Muscle layer of colon (tissue), 2 donors: ENCODE measurements at regions not wholly inside any gene's neighbourhood (a gene's known extent, or its start where the extent isn't known, plus 50 kb on each side); places are given as distances from the start of the nearest gene placed in this dataset.

ENCODE experiments used
- H3K27ac ChIP-seq: one replicate; pipeline ENCODE4 v1.7.0; 2013; ENCODE audit warnings: low read depth, mild to moderate bottlenecking, low read length, moderate library complexity
- H3K27me3 ChIP-seq, 2 donors: one replicate each; pipeline ENCODE4 v1.7.0; 2013; ENCODE audit warnings: low read length in 2 of 2, mild to moderate bottlenecking in 2 of 2; ENCODE audit not compliant: insufficient read depth in 2 of 2, control insufficient read depth in 1 of 2
- H3K36me3 ChIP-seq: one replicate; pipeline ENCODE4 v1.7.0; 2013; ENCODE audit warnings: mild to moderate bottlenecking, low read length; ENCODE audit not compliant: insufficient read depth
- H3K4me1 ChIP-seq: one replicate; pipeline ENCODE4 v1.7.0; 2013; ENCODE audit warnings: mild to moderate bottlenecking, low read length; ENCODE audit not compliant: insufficient read depth
- H3K4me3 ChIP-seq, 2 donors: one replicate each; pipeline ENCODE4 v1.7.0; 2013; ENCODE audit warnings: low read length in 2 of 2, low read depth in 1 of 2, mild to moderate bottlenecking in 1 of 2, moderate library complexity in 1 of 2
- H3K9ac ChIP-seq: one replicate; pipeline ENCODE4 v1.7.0; 2013; ENCODE audit warnings: low read length
- H3K9me3 ChIP-seq: one replicate; pipeline ENCODE4 v1.7.0; 2013; ENCODE audit warnings: mild to moderate bottlenecking, low read length
- donor health status: abdominal sarcoma.
- donor health status: Adenocarcinoma of cecum.

DNA sequence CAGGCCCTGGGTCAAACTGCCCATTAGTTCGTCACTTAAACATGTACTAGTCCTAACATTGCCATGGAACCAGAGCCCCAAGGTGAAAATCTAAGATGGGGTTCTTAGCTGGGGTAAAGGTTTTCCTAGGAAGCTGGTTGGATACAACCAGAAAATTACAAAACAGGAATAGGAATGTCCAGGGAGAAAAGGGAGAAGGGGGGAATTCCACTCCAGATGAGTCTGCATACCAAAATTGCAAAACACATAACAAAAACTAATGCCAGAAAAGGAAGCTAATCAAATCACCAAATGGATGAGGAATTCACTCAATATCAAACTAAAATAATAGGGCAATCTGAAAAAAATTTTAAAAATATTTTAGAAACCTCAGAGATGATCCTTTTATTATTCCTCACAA is 396.2 kb downstream of the EFNA5 start:
- Histone ChIP-seq H3K27me3 (no peaks in the 10 kb centered on the region), H3K4me3 (no peak overlapping the region), H3K4me1 (no peaks in the 10 kb centered on the region), H3K36me3 (no peaks in the 10 kb centered on the region), H3K27ac (no peak overlapping the region), H3K9me3 (no peaks in the 10 kb centered on the region), H3K9ac (no peak overlapping the region)

DNA sequence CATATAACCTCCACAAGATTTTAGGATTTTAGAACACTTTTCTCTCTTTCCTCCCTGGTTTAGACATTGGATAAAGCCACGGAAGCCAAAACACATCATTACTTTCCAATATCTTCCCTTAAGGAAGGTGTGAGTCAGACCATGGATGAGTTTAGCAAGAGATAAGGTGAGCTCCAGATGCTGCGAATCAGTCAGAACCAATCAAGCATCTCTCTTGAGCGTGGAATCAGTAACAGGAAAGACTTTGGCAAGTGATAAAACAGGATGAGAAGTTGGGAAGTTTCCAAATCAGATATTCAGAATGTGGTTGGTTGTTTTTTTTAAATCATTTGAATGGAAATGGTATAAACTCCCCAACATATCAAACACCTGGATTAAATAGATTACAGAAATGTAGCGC is 397.8 kb downstream of the EFNA5 start:
- Histone ChIP-seq H3K27ac (no peak overlapping the region), H3K9me3 (no peaks in the 10 kb centered on the region), H3K27me3 (no peaks in the 10 kb centered on the region), H3K9ac (no peak overlapping the region), H3K4me1 (no peaks in the 10 kb centered on the region), H3K4me3 (no peak overlapping the region), H3K36me3 (no peaks in the 10 kb centered on the region)

DNA sequence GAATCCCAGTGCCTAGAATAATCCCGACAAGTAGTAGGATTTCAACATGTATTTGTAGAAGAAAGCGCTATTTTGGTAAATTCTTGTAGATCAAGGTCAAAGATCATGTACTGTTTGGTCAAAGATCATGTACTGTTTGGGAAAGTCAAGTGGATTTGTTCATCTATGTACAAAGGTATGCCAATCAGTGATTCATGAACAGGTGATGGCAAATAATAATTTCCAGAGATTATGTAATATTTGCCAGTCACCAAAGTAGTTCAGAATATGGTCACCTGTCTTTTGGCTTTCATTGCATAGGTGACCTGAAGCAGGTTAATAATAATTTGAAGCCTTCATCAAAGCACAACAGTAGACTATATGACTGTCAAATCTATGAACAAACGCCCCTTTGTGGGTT is 398.2 kb downstream of the EFNA5 start:
- Histone ChIP-seq H3K4me3 (no peak overlapping the region), H3K4me1 (no peaks in the 10 kb centered on the region), H3K36me3 (no peaks in the 10 kb centered on the region), H3K27me3 (no peaks in the 10 kb centered on the region), H3K27ac (no peak overlapping the region), H3K9ac (no peak overlapping the region), H3K9me3 (no peaks in the 10 kb centered on the region)

DNA sequence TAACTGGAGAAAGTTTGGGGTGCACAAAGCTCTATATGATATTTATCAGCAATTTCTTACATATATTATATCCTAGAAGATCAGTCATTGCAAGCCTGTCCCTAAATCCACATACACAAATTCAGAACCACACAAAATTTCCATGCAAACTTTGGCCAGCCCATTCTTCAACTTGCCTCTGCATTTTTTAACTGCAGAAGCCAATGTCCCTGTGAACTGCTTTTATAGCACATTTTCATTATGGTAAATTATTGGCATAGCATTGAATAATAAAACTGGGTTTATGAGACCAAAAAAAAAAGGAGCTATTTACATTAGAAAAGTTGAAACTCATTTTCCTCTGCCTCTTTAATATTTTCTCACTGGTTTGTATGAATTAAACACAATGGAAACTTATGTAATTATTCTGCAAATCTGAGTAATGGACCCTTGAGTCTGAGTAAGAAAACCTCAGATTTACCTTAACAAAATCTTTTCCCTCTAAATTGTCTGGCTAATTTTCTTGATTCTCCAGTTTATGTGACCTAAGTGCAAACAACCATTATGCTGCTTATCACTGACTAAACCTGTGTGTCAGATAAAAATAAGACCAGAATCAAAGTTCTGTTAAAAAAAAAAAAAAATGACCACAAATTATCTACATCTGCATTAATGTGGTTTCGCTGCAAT is 398.9 kb downstream of the EFNA5 start:
- Histone ChIP-seq H3K4me1 (no peaks in the 10 kb centered on the region), H3K9me3 (no peaks in the 10 kb centered on the region), H3K4me3 (no peak overlapping the region), H3K36me3 (no peaks in the 10 kb centered on the region), H3K9ac (no peak overlapping the region), H3K27me3 (no peaks in the 10 kb centered on the region), H3K27ac (no peak overlapping the region)

DNA sequence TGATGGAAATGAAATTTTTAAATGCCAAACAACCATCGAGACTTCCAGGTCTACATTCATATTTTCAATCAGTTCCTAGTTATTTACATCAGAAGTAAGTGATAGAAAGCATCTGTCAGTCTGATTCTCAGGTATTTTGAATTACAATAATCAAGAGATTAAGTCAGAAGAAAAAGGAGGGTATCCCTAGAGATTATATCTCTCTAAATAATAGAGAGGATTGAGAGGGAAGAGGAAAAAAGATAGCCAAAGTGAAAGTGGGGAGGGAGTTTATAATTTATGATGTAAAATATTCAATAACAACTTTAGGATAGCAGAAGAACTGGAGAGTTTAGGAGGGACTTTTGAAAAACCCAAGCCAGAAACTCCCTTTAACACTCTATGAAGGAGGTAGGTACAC is 400.2 kb downstream of the EFNA5 start:
- no peak overlapping the region for H3K9ac ChIP-seq
- H3K36me3 ChIP-seq: no peaks in the 10 kb centered on the region
- no peaks in the 10 kb centered on the region for H3K4me1 ChIP-seq
- H3K9me3 ChIP-seq: no peaks in the 10 kb centered on the region
- H3K27ac ChIP-seq: no peak overlapping the region
- H3K27me3 ChIP-seq: no peaks in the 10 kb centered on the region
- no peak overlapping the region for H3K4me3 ChIP-seq

DNA sequence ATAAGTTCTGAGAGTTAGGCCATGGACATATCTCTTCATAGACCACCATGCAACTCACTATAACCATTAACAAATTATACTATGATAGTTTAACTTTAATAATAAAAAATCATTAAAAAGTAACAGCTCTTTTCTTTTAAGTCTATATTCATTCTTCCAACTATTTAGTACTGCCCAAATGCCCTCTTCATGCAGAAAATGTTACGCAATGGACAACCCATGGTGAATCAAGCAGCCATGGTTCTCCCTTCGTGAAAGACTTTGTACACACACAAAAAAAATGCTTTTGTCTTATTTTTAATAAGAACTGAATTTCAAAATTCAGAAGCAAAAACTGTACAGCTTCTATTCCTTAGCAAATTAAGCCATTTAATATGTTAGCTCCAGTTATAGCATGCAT is 401.1 kb downstream of the EFNA5 start:
- Histone ChIP-seq H3K4me1 (no peaks in the 10 kb centered on the region), H3K9ac (no peak overlapping the region)

DNA sequence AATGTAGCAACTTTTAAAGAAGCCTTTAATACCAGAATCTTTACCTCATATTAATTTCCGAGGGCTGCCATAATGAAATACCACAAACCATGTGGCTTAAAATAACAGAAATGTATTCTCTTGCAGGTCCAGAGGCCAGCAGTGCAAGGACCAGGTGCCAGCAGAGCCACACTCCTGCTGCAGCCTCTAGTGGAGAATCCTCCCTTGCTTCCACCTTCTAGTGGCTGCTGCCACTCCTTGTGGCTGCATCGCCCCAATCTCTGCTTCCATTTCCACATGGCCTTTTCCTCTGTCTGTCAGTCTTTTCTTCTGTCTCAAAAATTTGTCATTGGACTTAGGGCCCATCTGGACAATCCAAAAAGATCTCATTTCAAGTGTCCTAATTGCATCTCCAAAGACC is 401.5 kb downstream of the EFNA5 start:
- H3K27me3 ChIP-seq: no peaks in the 10 kb centered on the region
- H3K36me3 ChIP-seq: no peaks in the 10 kb centered on the region
- no peak overlapping the region for H3K4me3 ChIP-seq
- no peak overlapping the region for H3K27ac ChIP-seq
- no peaks in the 10 kb centered on the region for H3K4me1 ChIP-seq
- no peak overlapping the region for H3K9ac ChIP-seq
- no peaks in the 10 kb centered on the region for H3K9me3 ChIP-seq

More for the DNA sequence above, 401.1 kb downstream of the EFNA5 start:
- no peak overlapping the region for H3K27ac ChIP-seq
- H3K36me3 ChIP-seq: no peaks in the 10 kb centered on the region
- H3K27me3 ChIP-seq: no peaks in the 10 kb centered on the region
- H3K4me3 ChIP-seq: no peak overlapping the region
- H3K9me3 ChIP-seq: no peaks in the 10 kb centered on the region

DNA sequence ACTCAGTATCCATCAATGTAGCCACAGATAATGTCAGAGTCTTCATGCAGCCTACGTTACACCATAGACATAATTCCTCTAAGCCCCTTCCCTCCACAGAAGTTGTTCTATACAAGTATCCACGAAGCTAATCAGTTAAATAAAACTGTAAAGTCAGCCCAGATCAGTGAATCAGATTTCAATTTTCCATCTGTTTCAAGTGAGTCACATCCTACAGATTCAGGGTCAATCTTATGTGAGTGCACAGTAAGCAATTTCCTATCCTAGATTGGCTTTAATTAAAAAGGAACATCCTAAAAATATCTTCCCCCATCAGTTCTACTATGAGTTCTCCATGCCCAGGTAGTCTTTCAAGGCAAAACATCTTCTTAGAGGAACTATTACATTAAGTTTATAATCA is 402.5 kb downstream of the EFNA5 start:
- Histone ChIP-seq H3K9me3 (no peaks in the 10 kb centered on the region), H3K4me1 (no peaks in the 10 kb centered on the region), H3K4me3 (no peak overlapping the region), H3K9ac (no peak overlapping the region), H3K27ac (no peak overlapping the region), H3K27me3 (no peaks in the 10 kb centered on the region), H3K36me3 (no peaks in the 10 kb centered on the region)

DNA sequence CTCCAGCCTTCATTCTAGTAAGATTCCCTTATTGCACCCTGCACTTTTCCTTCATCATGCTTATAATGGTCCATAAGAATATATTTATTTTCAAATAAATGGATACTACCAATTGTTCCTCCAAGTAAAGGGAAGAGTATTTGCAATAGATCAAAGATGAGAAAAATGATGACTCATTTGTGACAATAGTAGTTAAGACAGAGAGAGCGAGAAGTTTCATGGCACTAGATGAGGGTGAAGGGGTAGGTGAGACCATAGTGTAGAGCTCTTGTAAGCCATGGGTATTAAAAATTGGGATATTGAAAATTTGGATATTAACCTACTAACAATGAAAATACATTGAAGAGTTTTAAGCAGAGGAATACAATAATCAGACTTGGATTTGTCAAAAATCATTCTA is 404.6 kb downstream of the EFNA5 start:
- H3K27me3 ChIP-seq: no peaks in the 10 kb centered on the region
- H3K27ac ChIP-seq: no peak overlapping the region
- H3K4me3 ChIP-seq: no peak overlapping the region
- no peaks in the 10 kb centered on the region for H3K9me3 ChIP-seq
- no peaks in the 10 kb centered on the region for H3K36me3 ChIP-seq
- no peaks in the 10 kb centered on the region for H3K4me1 ChIP-seq
- no peak overlapping the region for H3K9ac ChIP-seq

DNA sequence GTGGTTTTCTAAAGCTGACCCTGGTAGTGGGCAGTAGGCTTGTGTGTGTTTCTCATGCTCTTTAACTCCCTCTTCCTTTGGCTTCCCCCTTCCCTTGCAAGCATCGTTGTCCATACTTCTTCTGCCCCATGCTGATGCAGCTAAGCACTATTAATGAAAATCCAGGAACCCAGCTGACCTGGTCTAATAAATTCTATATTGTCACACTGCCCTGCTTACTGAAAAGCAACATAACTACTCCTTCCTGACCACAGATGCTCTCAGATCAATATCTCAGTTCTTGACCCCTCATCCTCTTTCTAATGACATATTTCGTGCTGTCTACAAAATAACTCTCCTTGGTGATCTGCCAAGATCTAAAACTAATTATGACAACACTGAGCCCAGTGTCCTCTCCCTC is 405.5 kb downstream of the EFNA5 start:
- Histone ChIP-seq H3K9ac (no peak overlapping the region), H3K9me3 (no peaks in the 10 kb centered on the region), H3K4me1 (no peaks in the 10 kb centered on the region), H3K4me3 (no peak overlapping the region), H3K27ac (no peak overlapping the region), H3K36me3 (no peaks in the 10 kb centered on the region), H3K27me3 (no peaks in the 10 kb centered on the region)

DNA sequence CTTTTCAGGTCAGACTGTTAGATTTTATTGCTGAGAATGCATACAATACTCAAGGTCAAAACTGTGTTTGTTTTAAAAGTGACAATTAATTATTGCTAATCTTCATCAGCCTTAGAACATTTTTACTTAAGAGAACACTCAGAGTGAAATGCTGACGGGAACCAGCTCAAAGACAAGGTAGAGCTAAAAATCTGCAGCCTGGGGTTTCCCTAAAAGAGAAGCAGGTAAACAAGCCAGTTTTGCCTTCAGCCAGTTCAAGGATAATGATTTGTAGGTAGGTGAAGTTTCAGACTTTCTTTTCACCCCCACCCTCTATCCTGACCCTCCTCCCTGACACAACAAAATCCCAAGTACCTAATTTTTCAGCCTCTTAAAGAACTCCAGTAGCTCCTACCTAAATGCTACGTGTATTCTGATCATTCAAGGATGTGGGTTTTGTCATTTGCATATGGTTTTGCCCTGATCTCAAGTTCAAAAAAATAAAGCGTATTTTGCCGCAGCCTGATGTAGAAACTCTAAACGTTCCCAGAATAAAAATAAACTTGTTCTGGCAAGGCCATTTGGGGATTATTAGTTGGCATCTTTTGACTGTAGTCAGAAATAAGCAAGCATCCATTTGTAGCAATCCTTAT is 407.2 kb downstream of the EFNA5 start:
- H3K27me3 ChIP-seq: no peaks in the 10 kb centered on the region
- H3K27ac ChIP-seq: no peak overlapping the region
- H3K4me3 ChIP-seq: no peak overlapping the region
- H3K36me3 ChIP-seq: no peaks in the 10 kb centered on the region
- H3K4me1 ChIP-seq: no peaks in the 10 kb centered on the region
- H3K9ac ChIP-seq: no peak overlapping the region
- H3K9me3 ChIP-seq: no peaks in the 10 kb centered on the region

DNA sequence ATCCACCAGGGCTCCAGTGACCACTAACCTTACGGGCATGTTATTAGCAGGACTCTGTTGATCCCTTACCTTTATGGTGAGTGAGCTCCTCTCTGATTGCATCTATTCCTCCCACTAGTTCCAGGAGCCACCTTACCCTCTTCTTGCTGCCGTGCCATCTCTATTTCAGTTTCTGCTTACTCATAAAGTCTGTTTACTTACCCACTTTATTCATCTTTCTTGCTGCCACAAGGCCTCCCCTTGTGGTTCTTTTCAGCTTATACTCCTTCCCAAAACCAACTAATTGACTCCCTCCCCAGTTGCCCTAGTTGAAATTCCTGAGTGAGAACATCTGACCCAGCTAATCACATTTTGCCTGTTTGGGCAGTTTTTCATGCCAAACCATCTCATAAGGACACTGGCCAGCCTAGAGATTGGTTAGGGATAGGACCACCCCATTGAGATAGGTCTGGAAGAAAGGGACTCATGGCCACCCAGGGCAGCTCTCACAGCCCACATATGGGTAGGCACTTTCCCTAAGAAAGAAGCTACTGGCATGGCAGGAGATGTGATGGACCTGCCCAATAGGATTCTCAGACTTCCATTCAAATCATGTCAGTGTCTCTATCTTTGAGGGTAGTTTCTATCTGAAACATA is 412.7 kb downstream of the EFNA5 start:
- Histone ChIP-seq H3K9me3 (no peaks in the 10 kb centered on the region), H3K4me1 (peaks cover 4% of the 10 kb centered on the region), H3K36me3 (no peaks in the 10 kb centered on the region)

More for the DNA sequence above, 412.7 kb downstream of the EFNA5 start:
- no peak overlapping the region for H3K4me3 ChIP-seq
- H3K27me3 ChIP-seq: no peaks in the 10 kb centered on the region
- H3K9ac ChIP-seq: no peak overlapping the region
- no peak overlapping the region for H3K27ac ChIP-seq
